ENCODE measurements at regions not wholly inside any gene's neighbourhood (a gene's known extent, or its start where the extent isn't known, plus 50 kb on each side); places are given as distances from the start of the nearest gene placed in this dataset.
"Not testable (repeated sequence)": the region's sequence is repeated elsewhere in the genome, so short reads cannot be mapped to it uniquely, and the experiment has no call there.

DNA sequence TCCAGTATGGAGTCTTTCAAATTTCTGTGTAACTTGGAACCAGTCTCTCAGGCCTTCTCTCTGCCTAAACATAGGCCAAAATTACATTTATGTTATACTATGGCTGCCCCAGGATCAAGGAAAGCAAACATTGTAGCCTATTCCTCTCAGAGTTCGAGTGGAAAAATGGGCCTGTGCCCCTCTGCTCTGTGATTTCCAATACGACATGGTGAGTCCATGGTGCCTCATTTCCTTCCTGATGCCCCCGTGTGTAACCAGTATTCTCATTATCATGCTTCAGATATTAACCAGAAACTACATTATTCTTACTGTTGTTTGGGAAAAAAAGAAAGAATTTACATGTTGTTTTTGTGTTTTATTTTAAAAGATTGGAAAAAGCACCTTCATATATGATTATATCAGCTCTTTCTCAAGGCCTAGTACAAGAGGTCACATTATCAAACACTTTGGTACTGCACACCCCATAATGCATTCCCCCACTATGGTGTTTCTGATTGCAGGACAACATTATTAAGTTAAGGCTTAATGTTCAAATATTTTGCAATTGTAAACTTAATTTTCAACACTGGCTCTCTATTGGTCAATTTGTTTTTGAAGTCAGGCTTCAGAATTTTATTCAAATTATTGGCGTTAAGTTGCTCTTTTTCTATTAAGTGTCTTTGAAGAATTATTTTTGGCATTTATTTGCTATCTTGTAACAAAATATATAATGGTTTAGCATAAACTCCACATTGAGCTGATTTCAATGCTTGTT lies 151.8 kb upstream of the SLC27A6 start:
- DNase-seq: no peak

DNA sequence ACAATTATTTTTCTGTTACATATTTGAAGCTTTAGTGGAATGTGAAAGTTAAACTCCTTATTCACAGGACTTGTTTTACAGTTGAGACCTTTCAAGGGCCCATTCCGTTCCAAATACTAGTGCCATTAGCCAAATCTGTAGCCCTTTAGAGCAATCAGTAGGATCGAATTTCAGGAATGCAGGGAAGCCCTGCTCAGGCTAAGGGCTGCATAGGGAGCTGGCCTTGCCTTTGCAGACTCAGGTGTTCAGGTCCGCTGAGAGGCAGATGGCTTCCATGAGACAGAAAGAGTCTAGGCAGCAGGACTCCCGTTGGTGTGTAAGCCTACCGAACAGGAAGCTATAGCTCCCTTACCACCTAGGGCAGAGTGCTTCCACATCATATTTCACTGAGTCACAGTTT lies 150.1 kb upstream of the SLC27A6 start:
- no peak for DNase-seq

DNA sequence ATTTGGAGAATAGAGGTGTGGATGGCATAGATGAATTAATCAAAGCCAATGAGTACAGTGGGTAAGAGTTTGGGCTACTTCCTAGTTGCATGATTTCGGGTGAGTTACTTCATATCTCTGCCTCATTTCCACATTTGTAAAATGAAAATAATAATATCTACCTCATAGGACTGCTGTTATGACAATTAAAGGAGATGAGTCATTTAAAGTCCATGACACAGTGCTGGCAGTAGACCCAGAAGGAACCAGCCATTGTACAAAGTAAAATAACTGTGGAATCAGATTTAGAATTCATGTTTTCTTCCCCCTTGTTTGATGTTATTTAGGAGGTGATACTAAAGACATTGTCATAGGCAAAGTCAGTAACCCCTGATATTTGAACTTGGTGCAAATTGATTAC lies 139.5 kb upstream of the SLC27A6 start:
- DNase-seq: no peak

DNA sequence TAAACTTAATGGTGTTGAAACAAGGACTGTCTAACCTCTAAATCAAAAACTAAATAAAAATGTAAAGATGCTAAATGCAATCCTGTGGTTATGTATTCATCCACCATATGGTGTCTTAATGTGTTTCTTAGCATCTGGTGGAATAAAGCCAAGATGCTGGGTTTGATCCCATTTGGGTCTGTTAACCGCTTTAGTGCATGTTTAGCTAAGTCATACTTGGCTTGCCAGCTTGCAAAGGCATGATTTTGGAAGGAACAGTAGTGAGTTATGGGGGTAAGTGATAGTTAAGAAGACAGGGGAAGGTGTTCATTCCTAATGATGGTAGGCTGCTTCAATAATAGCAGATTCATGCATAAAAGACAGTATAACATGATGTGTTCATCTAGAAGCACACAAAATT lies 139.0 kb upstream of the SLC27A6 start:
- no peak for DNase-seq

DNA sequence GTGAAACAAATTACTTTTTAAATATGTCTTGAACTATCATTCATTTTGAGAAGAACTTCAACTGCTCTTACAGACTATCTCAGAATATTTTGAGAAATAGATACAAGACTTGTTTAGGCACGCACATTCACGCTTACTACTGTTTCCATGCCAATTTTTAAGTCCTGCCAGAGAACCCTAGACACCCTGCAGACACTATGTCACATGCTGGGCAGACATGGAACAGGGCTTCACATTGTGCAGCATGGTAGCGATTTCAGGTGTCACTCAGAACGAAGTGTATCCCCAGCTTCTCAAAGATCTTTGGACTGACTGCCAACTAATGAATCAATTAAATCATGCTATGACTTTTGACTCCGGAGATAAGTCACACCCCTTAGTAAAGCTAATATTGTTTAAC lies 128.7 kb upstream of the SLC27A6 start:
- no peak for DNase-seq

DNA sequence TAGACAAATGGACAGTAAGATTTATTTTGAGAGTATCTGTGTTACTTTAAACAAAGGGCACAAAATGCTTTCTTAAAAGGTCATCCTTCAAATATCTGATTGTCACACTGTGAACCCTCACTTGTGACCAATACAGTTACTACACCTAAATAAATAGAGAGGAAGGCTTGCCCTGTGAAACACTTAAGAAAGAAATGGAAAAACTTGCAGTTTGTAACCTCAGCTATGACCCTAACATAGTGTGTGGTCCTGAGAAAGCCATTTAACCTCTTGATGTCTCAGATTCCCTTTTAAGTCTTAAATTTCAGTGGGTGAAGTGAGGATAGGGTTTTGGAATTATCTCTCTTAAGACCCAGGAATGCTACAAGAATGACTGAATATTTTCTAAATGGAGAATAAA lies 126.7 kb upstream of the SLC27A6 start:
- no peak for DNase-seq

DNA sequence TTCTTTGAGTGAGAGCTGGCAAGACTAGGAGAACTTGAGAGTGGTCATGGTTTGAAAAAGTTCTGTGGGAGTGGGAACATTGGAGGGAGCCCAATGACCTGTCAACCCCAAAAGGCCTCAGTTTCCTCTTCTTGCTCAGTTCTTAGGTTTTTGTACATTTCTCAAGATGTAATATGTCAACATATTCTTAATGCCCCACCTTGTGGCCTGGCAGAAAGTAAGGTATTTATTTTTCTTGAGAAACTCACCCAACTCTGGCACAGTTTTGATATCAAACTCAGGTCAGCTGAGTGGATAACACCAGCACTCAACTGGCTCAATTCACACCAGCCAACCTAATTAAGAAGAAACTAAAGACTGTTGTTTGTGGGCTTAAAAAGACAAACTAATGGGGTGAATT lies 123.0 kb upstream of the SLC27A6 start:
- DNase-seq: no peak

DNA sequence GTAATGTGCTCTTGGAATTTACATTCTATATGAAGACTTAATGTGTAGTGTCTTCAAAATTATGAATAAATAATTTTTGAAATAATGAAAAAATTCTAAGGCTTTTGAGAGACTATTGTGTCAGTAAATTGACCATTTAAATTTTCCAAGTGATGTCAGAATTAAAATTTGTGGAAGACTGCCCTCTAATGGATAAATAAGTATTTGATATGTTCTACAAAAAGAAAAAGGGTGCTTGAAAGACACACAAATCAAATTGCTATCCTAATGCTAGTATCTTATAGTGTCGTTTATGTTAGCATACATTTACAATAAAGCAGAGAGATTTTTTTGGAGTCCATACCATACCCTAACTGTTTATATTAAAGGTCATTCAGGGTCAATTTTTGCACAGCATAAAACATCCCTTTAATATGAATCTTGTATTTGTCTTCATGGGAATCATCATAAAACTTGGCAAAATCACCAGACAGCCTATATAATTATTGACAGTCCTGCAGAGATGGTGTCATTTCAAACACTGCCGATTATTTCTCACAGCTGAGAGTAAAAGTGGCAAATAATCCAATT lies 120.8 kb upstream of the SLC27A6 start:
- no peak for DNase-seq

DNA sequence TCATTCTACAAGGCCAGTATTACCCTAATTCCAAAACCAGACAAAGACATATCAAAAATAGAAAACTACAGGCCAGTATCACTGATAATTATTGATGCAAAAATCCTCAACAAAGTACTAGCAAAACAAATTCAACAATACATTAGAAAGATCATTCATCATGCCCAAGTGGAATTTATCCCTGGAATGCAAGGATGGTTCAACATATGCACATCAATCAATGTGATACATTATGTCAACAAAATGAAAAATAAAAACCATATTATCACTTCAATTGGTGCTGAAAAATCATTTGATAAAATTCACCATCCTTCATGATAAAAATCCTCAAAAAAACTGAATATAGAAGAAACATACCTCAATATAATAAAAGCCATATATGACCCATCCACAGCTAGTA lies 115.2 kb upstream of the SLC27A6 start:
- no peak for DNase-seq

DNA sequence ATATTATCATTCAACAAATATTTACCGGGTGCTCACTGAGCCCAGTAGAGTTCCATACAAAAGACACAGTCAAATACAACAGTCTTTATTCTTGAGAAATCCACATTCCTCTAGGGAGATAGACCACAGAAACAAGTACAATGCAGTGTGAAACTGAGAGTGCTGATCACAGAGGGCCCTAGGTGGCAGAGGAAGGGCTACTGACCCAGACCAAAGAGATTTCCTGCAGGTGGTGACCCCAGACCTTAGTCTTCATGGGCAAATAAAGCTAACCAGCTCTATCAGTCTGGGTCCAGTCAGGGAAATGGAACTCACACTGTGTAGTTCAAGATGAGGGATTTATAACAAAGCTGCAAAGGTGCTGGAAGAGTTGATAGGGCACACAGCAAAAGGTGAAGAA lies 110.4 kb upstream of the SLC27A6 start:
- no peak for DNase-seq

DNA sequence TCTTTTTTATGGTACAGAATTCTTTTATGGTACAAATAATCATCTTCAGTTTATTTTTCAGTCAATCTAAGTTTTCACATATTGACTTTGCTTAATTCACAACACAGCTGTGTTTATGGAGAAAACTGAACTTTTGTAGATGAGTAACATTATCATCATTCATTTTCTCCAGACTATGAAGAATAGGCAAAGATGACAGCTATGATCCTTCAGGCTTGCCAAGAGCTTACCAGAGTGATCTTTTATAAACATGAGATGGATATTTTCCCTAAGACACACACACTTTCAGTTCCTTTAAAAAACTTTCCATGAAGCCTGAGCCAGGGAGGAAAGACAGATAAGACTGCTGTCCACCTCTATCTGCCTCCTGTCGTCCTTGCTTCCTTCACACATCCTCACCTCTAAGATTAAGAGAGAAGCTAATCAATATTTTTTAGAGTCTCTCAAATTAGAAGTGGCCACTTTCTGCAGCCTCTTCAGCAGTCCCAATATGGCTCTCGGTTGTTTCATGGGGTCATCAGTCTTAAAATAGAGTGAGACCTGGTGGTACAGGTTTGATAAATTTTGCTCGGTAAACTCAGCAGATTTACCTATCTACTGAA lies 108.1 kb upstream of the SLC27A6 start:
- no peak for DNase-seq

DNA sequence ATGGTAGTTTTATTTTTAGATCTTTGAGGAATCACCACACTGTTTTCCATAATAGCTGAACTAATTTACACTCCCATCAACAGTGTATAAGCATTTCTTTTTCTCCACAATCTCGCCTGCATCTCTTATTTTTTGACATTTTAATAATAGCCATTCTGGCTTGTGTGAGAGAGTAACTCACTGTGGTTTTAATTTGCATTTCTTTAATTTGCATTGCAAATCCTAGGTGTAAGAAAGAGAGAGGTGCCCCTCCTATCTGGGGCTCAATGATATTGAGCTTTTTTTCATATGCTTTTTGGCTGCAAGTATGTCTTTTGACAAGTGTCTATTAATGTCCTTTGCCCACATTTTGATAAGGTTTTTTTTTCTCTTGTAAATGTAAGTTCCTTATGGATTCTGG lies 106.3 kb upstream of the SLC27A6 start:
- DNase-seq: no peak

DNA sequence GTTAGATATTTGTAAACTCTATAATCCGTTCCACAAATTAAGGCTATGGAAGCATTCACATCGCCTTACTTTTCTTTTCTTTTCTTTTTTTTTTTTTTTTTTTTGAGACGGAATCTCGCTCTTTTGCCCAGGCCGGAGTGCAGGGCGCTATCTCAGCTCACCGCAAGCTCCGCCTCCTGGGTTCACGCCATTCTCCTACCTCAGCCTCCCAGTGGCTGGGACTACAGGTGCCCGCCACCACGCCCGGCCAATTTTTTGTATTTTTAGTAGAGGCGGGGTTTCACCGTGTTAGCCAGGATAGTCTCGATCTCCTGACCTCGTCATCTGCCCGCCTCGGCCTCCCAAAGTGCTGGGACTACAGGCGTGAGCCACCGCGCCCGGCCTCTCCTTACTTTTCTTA lies 104.1 kb upstream of the SLC27A6 start:
- not testable (repeated sequence) for DNase-seq

DNA sequence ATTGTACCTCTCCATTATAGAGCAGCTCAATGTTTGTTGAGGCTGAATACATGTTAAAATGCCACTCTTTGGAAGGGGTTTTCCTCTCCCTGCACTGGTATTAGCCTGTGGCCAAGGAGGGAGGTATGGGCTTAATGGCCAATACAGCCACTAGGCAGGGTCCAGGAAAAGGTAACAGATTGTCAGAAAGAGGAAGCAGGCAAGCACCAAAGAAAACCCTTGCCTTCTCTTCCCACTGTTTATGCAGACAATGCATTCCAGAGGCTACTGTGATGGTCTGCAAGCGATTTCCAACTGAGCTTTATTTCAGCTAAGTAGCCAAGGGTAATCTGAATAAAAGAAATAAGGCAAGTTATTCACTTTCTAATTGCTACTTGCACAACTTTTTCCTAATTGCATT lies 95.3 kb upstream of the SLC27A6 start:
- DNase-seq: no peak

DNA sequence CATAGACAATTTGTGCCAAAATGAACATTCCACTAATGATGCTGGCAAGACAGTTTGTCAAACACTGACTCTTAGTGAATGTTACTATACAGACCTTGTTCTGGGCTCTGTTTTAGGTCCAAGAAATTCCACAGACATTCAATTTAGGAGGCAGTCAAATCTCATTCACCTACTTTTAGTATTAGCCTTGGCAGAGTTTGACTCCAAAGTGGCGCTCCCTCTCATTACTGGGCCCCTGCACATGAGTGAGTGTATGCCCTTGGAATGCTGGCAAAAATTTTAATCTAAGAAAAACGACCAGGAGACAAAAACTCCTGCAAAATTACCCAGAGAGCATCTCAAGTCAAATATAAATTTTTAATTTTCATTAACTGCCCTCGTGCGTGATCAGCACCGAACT lies 94.9 kb upstream of the SLC27A6 start:
- no peak for DNase-seq

DNA sequence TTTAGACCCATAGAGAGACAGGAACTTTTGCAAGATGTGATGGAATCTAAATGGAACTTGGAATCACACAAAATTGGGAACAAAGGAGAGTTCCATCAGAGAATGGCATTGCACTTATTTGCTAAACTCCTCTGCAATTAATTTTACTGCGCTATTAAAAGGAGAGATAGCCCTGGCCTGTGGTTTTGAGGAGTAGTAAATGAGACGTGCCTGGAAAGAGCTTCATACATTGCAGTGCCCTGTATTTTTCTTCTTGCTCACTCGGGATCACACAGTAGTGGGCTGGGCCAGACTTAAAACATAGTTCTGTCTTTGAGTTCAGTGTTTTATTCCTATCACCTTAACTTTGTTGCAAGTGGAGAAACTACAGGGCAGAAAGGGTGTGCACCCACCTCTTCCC lies 94.4 kb upstream of the SLC27A6 start:
- DNase-seq: no peak

DNA sequence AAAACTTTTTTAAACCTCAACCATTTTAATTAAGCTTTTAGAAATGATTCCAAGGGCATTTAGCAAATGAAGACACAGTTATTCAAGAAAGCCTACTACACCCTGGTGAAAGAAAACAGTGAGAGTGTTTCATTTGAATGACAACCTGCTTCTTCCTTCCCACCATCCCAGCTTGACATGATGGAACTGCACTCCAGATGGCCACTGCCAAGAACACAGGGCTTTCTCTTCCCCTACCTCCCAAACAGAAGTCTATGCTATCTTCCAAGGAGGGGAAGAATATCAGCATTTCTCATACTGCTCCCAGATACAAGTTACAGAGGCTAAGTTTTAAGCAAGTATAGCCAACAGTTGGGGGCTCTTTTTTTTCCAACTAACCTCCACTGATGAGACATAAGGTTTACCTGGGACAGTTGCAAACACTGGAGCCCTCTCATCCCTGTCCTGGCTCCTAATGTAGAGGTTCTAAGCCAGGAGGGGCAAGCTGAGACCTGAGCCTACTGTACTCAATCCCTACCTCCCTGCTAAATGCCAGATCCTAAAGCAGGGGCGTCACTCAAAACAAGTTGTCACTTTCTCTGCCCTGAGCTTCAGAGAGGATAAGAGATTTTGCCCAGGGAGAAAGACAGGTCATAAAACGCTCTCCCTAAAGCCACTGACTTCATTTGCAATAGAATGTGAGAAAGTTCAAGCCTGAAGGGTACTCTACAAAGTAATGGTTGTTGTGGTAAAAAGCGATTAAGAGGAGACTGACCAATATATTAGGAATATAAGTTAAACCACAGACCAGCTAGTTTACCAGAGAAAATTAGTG lies 88.5 kb upstream of the SLC27A6 start:
- no peak for DNase-seq

DNA sequence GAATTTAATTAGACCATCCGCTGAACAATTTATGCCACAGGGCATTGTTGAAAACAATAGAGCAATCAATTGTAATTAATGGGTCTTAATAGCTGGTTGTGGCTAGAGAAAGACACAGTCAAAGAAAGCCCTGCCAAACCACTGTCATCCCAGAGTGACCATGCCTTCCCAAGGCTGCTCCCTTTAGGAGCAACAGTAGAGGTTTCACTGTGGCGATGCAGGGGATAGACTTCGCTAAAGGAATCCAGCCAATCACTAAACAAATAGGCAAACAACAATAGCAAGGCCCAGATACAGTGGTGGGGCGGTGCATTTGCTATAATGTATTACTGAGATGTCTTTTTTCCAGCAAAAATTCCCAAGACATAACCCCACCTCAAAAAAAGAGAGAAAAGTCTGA lies 87.8 kb upstream of the SLC27A6 start:
- DNase-seq: no peak

DNA sequence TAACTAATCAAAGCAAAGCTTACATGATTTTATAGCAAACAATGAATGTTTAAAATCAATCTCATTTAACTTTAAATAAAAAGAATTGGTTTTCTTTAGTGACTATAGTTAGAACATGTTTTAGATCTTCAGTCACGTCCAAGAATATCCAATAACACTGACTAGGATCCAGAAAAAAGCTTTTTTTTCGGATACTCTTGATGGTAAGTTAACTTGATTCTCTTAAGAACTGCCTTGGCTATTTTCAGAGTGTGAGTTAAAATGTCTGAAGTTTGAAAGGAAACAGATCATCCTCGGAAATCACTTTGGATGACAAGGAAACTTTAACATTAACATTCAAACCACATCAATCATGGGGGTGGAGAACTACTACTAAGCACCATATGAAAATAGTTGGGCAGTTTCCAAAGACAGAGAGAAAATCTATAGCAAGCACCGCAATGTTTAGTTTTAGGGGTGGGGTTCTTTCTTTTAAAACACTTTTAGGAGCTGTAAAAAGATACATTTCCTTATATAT lies 83.7 kb upstream of the SLC27A6 start:
- DNase-seq: no peak

DNA sequence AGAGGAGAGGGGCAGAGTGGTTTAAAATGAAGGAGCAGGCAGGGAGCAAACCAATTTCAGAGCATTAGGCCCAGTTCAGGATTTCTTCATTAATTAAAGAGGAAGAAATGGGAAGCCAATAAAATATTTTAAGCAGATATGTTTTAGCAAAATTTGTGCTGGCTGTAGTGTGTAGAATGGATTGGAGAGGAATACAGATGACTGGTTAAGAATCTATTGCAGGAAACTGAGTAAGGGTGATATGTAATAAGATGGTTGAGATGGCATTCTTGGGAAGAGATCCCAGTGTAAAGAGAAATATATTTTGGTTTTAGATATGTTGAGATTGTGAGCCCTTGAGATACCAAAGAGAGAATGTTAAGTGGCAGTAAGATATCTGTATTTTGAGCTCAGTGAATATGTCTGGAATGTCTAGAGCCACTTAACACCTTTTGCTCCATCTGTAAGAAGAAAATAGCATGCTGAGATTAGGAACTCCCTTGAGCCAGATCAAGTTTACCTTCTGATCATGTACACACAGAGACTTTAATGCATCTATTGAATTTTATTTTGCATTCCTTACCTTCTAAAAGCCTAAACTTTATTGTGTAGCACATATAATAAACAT lies 79.5 kb upstream of the SLC27A6 start:
- DNase-seq: no peak

DNA sequence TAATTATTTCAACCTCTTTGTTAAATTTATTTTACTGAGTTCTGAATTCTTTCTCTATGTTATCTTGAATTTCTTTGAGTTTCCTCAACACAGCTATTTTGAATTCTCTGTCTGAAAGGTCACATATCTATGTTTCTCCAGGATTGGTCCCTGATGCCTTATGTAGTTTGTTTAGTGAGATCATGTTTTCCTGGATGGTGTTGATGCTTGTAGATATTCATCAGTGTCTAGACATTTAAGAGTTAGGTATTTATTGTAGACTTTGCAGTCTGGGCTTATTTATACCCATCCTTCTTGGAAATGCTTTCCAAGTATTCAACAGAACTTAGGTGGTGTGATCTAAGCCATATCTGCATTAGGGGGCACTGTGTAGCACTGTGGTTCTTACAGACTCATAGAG lies 70.2 kb upstream of the SLC27A6 start:
- DNase-seq: no peak

DNA sequence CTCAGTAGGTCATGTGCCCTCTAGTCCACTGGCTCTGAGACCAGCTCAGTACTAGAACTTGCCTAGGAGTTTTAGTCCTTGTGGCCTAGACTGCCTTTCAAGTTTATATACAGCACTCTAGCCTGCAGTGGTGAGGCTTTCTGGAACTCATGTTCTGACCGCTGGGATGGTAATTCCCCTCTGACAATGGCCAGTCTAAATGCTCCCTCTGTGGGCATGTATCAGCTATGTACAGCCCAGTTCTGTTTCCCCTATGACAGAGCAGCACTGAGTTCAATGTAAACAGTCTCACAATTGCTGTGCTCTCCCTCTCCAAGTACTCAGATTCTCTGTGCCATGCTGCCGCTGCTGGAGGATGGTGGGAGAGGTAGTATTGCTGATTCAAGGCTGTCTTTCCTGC lies 68.6 kb upstream of the SLC27A6 start:
- DNase-seq: no peak

DNA sequence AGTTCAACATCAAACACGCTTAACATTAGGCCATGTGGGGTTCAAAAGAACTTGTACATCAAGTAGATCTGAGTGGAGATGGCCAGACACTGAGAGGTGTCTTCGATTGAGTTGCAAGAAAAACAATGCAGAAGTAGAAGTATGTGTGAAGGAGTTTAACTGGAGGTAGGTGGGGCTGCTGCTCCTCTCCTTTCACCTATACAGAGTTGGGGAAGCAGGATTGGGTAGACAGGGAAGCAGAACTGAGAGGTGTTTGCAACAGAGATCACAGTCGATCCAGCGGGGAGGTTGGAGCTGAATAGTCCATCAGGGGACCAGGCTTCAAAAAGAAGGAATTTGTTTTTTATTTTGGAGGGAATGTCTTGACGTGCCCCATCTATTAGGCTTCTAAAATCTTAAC lies 61.7 kb upstream of the SLC27A6 start:
- no peak for DNase-seq

Measured in NCI-H446 treated with DMSO at 0.1 percent for 48 hours (cell line).